Activated naive CD4-positive, alpha-beta T cell treated with anti-CD3 and anti-CD28 coated beads for 36 hours (primary cell): ENCODE measurements at regions not wholly inside any gene's neighbourhood (a gene's known extent, or its start where the extent isn't known, plus 50 kb on each side); places are given as distances from the start of the nearest gene placed in this dataset.

Experiments
- CTCF ChIA-PET: fragments of 350-600 bp; sonication (Branson Sonifier 250); formaldehyde crosslinking; loops from one replicate; lab custom pipeline; 2021; ENCODE audit warnings: antibody characterized with exemption; lab: Charles Lee
- DNase-seq: peaks from one replicate; pipeline ENCODE4 v3.0.0-alpha.2; 2020
- H3K27ac Mint-ChIP-seq: one replicate; pipeline ENCODE4 v1.8.0; 2021; ENCODE audit warnings: mild to moderate bottlenecking, mixed read lengths
- H3K27me3 Mint-ChIP-seq: one replicate; pipeline ENCODE4 v1.8.0; 2021; ENCODE audit warnings: low read depth, mixed read lengths
- H3K36me3 Mint-ChIP-seq: one replicate; pipeline ENCODE4 v1.8.0; 2021; ENCODE audit warnings: low read depth, mixed read lengths
- H3K4me1 Mint-ChIP-seq: one replicate; pipeline ENCODE4 v1.8.0; 2021; ENCODE audit warnings: low read depth, mixed read lengths
- H3K4me3 Mint-ChIP-seq: one replicate; pipeline ENCODE4 v1.8.0; 2021; ENCODE audit warnings: mild to moderate bottlenecking, moderate library complexity, mixed read lengths
- H3K9me3 Mint-ChIP-seq: one replicate; pipeline ENCODE4 v1.8.0; 2021; ENCODE audit warnings: mixed read lengths
- intact Hi-C: fragments of 100-400 bp; cut with micrococcal nuclease; formaldehyde crosslinking; loops from one replicate; pipeline ENCODE4 v1.15.1; 2023

- DNase-seq, result no peak
- Mint-ChIP-seq H3K4me3 (no peak overlapping the region), H3K9me3 (no peaks in the 10 kb centered on the region), H3K27me3 (no peaks in the 10 kb centered on the region), H3K4me1 (no peaks in the 10 kb centered on the region), H3K27ac (no peak overlapping the region), H3K36me3 (no peaks in the 10 kb centered on the region)
- CTCF ChIA-PET, result no interaction called here
- intact Hi-C loops, result no loop called here
Measured at GRCh38 chr11:92140021-92140420, 84.6 kb upstream of the FAT3 start.

GRCh38 chr11:92138296-92138695 is 86.3 kb upstream of the FAT3 start:
- CTCF ChIA-PET, result no interaction called here
- intact Hi-C loops, result no loop called here
- DNase-seq, result no peak
- Mint-ChIP-seq H3K36me3 (no peaks in the 10 kb centered on the region), H3K27ac (no peak overlapping the region), H3K9me3 (peaks cover 2% of the 10 kb centered on the region), H3K27me3 (no peaks in the 10 kb centered on the region), H3K4me3 (no peak overlapping the region), H3K4me1 (no peaks in the 10 kb centered on the region)

GRCh38 chr11:92137747-92138146 is 86.9 kb upstream of the FAT3 start:
- Mint-ChIP-seq H3K9me3 (peaks cover 2% of the 10 kb centered on the region), H3K27ac (no peak overlapping the region), H3K4me1 (no peaks in the 10 kb centered on the region), H3K36me3 (no peaks in the 10 kb centered on the region), H3K27me3 (no peaks in the 10 kb centered on the region), H3K4me3 (no peak overlapping the region)
- intact Hi-C loops, result no loop called here
- no peak for DNase-seq
- CTCF ChIA-PET, result no interaction called here

- intact Hi-C loops, result no loop called here
- no peak overlapping the region for H3K4me3 Mint-ChIP-seq
- CTCF ChIA-PET, result no interaction called here
- DNase-seq, result no peak
- no peaks in the 10 kb centered on the region for H3K36me3 Mint-ChIP-seq
- no peaks in the 10 kb centered on the region for H3K27me3 Mint-ChIP-seq
- H3K9me3 Mint-ChIP-seq, result peaks cover 4% of the 10 kb centered on the region
- no peaks in the 10 kb centered on the region for H3K4me1 Mint-ChIP-seq
- H3K27ac Mint-ChIP-seq, result no peak overlapping the region
Measured at GRCh38 chr11:92136797-92137196, 87.8 kb upstream of the FAT3 start.

- H3K4me3 Mint-ChIP-seq, result no peak overlapping the region
- CTCF ChIA-PET, result no interaction called here
Measured at GRCh38 chr11:92131289-92131865, 93.2 kb upstream of the FAT3 start.

GRCh38 chr11:92130421-92130831 is 94.2 kb upstream of the FAT3 start:
- Mint-ChIP-seq H3K4me3 (no peak overlapping the region), H3K27me3 (no peaks in the 10 kb centered on the region), H3K36me3 (no peaks in the 10 kb centered on the region), H3K9me3 (peaks cover 4% of the 10 kb centered on the region), H3K4me1 (no peaks in the 10 kb centered on the region), H3K27ac (no peak overlapping the region)
- DNase-seq, result no peak
- CTCF ChIA-PET, result no interaction called here
- intact Hi-C loops, result no loop called here

More at GRCh38 chr11:92131289-92131865, 93.2 kb upstream of the FAT3 start:
- Mint-ChIP-seq H3K36me3 (no peaks in the 10 kb centered on the region), H3K9me3 (peaks cover 4% of the 10 kb centered on the region), H3K4me1 (no peaks in the 10 kb centered on the region), H3K27ac (no peak overlapping the region), H3K27me3 (no peaks in the 10 kb centered on the region)
- intact Hi-C loops, result no loop called here
- no peak for DNase-seq

GRCh38 chr11:92129811-92130210 is 94.8 kb upstream of the FAT3 start:
- no peaks in the 10 kb centered on the region for H3K36me3 Mint-ChIP-seq
- H3K27ac Mint-ChIP-seq, result no peak overlapping the region
- CTCF ChIA-PET, result no interaction called here
- H3K4me1 Mint-ChIP-seq, result no peaks in the 10 kb centered on the region
- intact Hi-C loops, result no loop called here
- no peak overlapping the region for H3K4me3 Mint-ChIP-seq
- H3K27me3 Mint-ChIP-seq, result no peaks in the 10 kb centered on the region
- DNase-seq, result no peak
- peaks cover 4% of the 10 kb centered on the region for H3K9me3 Mint-ChIP-seq

GRCh38 chr11:92128026-92128425 is 96.6 kb upstream of the FAT3 start:
- no peaks in the 10 kb centered on the region for H3K4me1 Mint-ChIP-seq
- no peak for DNase-seq
- H3K27me3 Mint-ChIP-seq, result no peaks in the 10 kb centered on the region
- H3K9me3 Mint-ChIP-seq, result peaks cover 2% of the 10 kb centered on the region
- no peak overlapping the region for H3K4me3 Mint-ChIP-seq
- no peak overlapping the region for H3K27ac Mint-ChIP-seq
- no peaks in the 10 kb centered on the region for H3K36me3 Mint-ChIP-seq
- CTCF ChIA-PET, result no interaction called here
- intact Hi-C loops, result no loop called here

- Mint-ChIP-seq H3K36me3 (no peaks in the 10 kb centered on the region), H3K27me3 (no peaks in the 10 kb centered on the region), H3K9me3 (peaks cover 3% of the 10 kb centered on the region), H3K27ac (no peak overlapping the region), H3K4me1 (no peaks in the 10 kb centered on the region), H3K4me3 (no peak overlapping the region)
- intact Hi-C loops, result no loop called here
- DNase-seq, result no peak
- CTCF ChIA-PET, result no interaction called here
Measured at GRCh38 chr11:92125321-92125720, 99.3 kb upstream of the FAT3 start.

GRCh38 chr11:92123540-92123939 is 101.1 kb upstream of the FAT3 start:
- peaks cover 12% of the 10 kb centered on the region for H3K9me3 Mint-ChIP-seq
- no peaks in the 10 kb centered on the region for H3K36me3 Mint-ChIP-seq
- H3K4me3 Mint-ChIP-seq, result no peak overlapping the region
- H3K27ac Mint-ChIP-seq, result no peak overlapping the region
- CTCF ChIA-PET, result interaction anchor here (0.7 kb wide), 1 partner anchor 18 kb away, joined by 3 read pairs; no protein-coding TSS in a partner anchor
- H3K4me1 Mint-ChIP-seq, result no peaks in the 10 kb centered on the region
- no peak for DNase-seq
- no peaks in the 10 kb centered on the region for H3K27me3 Mint-ChIP-seq
- intact Hi-C loops, result no loop called here

GRCh38 chr11:92122561-92122960 is 102.1 kb upstream of the FAT3 start:
- H3K36me3 Mint-ChIP-seq, result no peaks in the 10 kb centered on the region
- H3K4me1 Mint-ChIP-seq, result no peaks in the 10 kb centered on the region
- no peak overlapping the region for H3K27ac Mint-ChIP-seq
- no peaks in the 10 kb centered on the region for H3K27me3 Mint-ChIP-seq
- intact Hi-C loops, result no loop called here
- no peak for DNase-seq
- CTCF ChIA-PET, result no interaction called here
- H3K9me3 Mint-ChIP-seq, result peaks cover 12% of the 10 kb centered on the region
- H3K4me3 Mint-ChIP-seq, result no peak overlapping the region

- intact Hi-C loops, result no loop called here
- Mint-ChIP-seq H3K4me1 (no peaks in the 10 kb centered on the region), H3K27ac (no peak overlapping the region), H3K9me3 (peaks cover 16% of the 10 kb centered on the region), H3K4me3 (no peak overlapping the region), H3K27me3 (no peaks in the 10 kb centered on the region), H3K36me3 (no peaks in the 10 kb centered on the region)
- CTCF ChIA-PET, result no interaction called here
- DNase-seq, result no peak
Measured at GRCh38 chr11:92111287-92111686, 113.3 kb upstream of the FAT3 start.

GRCh38 chr11:92109466-92109865 is 115.2 kb upstream of the FAT3 start:
- CTCF ChIA-PET, result no interaction called here
- no peak overlapping the region for H3K4me3 Mint-ChIP-seq
- H3K36me3 Mint-ChIP-seq, result no peaks in the 10 kb centered on the region
- no peaks in the 10 kb centered on the region for H3K4me1 Mint-ChIP-seq
- H3K9me3 Mint-ChIP-seq, result peaks cover 14% of the 10 kb centered on the region
- no peak overlapping the region for H3K27ac Mint-ChIP-seq
- H3K27me3 Mint-ChIP-seq, result no peaks in the 10 kb centered on the region
- intact Hi-C loops, result no loop called here
- DNase-seq, result no peak
